Smooth muscle cell (in vitro differentiated cells): ENCODE measurements at regions not wholly inside any gene's neighbourhood (a gene's known extent, or its start where the extent isn't known, plus 50 kb on each side); places are given as distances from the start of the nearest gene placed in this dataset.

Experiments used
- DNase-seq: peaks from one replicate; lab custom pipeline; 2025; ENCODE audit not compliant: unreplicated experiment; lab: John Stamatoyannopoulos, UW
- H2AFZ ChIP-seq: fragments of 200-600 bp; sonication (generic); 2 replicates; pipeline ENCODE4 v1.6.0; 2016; ENCODE audit warnings: antibody characterized with exemption, low read depth, mild to moderate bottlenecking
- H3F3A ChIP-seq: fragments of 200-600 bp; sonication (generic); 2 replicates; pipeline ENCODE4 v1.6.0; 2017; ENCODE audit warnings: antibody characterized with exemption, low read depth
- H3K27ac ChIP-seq: fragments of 200-600 bp; sonication (generic); 2 replicates; pipeline ENCODE4 v1.5.1; 2016; ENCODE audit warnings: low read depth, mild to moderate bottlenecking
- H3K27me3 ChIP-seq: fragments of 200-600 bp; sonication (generic); 2 replicates; pipeline ENCODE4 v1.6.1; 2016; ENCODE audit warnings: low read depth, mild to moderate bottlenecking
- H3K36me3 ChIP-seq: fragments of 200-600 bp; sonication (generic); 2 replicates; pipeline ENCODE4 v1.5.1; 2016; ENCODE audit warnings: low read depth
- H3K4me1 ChIP-seq: fragments of 200-600 bp; sonication (generic); 2 replicates; pipeline ENCODE4 v1.5.1; 2016; ENCODE audit warnings: low read depth
- H3K4me2 ChIP-seq: fragments of 200-600 bp; sonication (generic); 2 replicates; pipeline ENCODE4 v1.6.0; 2016; ENCODE audit warnings: mild to moderate bottlenecking
- H3K4me3 ChIP-seq: fragments of 200-600 bp; sonication (generic); 2 replicates; pipeline ENCODE4 v1.5.1; 2016; ENCODE audit warnings: mild to moderate bottlenecking
- H3K79me2 ChIP-seq: fragments of 200-600 bp; sonication (generic); 2 replicates; pipeline ENCODE4 v1.6.0; 2016; ENCODE audit warnings: low read depth, mild to moderate bottlenecking
- H3K9ac ChIP-seq: fragments of 200-600 bp; sonication (generic); 2 replicates; pipeline ENCODE4 v1.6.0; 2016; ENCODE audit warnings: low read depth
- H3K9me3 ChIP-seq: fragments of 200-600 bp; sonication (generic); replicated peaks from 2 replicates; pipeline ENCODE4 v1.5.1; 2016; ENCODE audit warnings: low read depth
- H4K20me1 ChIP-seq: fragments of 200-600 bp; sonication (generic); 2 replicates; pipeline ENCODE4 v1.6.0; 2016; ENCODE audit warnings: low read depth
- WGBS: methylation state at CpG from one replicate; pipeline ENCODE4 v1.1.7; 2016; ENCODE audit warnings: low lambda C conversion rate; 5-methylcytosine and 5-hydroxymethylcytosine counted together
- TF ChIP-seq, protein P1 (sequence below): fragments of 200-600 bp; sonication (generic); IDR thresholded peaks from 2 replicates; pipeline ENCODE4 v1.5.1; 2017; ENCODE audit warnings: borderline replicate concordance, mild to moderate bottlenecking, antibody characterized with exemption; ENCODE audit not compliant: insufficient read depth, poor library complexity, severe bottlenecking

DNA sequence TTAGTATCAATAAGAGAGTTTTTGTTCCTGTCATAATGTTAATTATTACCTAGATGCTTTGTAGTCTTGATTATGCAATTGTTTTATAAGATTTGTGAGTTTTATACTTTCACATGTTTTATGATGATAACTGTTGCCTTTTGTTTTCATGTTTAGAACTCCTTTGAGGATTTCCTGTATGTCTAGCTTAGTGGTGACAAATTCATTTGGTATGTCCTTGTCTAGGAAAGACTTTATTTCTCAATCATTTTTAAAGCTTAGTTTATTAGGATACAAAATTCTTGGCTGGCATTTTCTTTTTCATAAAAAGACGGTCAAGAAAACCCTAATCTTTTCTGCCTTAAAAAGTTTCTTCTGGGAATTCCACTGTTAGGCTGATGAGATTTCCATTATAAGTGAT, 849.9 kb upstream of the EYS start:
- WGBS: 60% methylated on average over 1 of the region's 1 CpG
- no peak overlapping the region for H3K27ac ChIP-seq
- no peaks in the 10 kb centered on the region for H3F3A ChIP-seq
- H3K9ac ChIP-seq: no peak overlapping the region
- no peak overlapping the region for H2AFZ ChIP-seq
- no peaks in the 10 kb centered on the region for H4K20me1 ChIP-seq
- H3K4me2 ChIP-seq: no peak overlapping the region
- H3K79me2 ChIP-seq: no peaks in the 10 kb centered on the region
- TF ChIP-seq, protein P1, sequence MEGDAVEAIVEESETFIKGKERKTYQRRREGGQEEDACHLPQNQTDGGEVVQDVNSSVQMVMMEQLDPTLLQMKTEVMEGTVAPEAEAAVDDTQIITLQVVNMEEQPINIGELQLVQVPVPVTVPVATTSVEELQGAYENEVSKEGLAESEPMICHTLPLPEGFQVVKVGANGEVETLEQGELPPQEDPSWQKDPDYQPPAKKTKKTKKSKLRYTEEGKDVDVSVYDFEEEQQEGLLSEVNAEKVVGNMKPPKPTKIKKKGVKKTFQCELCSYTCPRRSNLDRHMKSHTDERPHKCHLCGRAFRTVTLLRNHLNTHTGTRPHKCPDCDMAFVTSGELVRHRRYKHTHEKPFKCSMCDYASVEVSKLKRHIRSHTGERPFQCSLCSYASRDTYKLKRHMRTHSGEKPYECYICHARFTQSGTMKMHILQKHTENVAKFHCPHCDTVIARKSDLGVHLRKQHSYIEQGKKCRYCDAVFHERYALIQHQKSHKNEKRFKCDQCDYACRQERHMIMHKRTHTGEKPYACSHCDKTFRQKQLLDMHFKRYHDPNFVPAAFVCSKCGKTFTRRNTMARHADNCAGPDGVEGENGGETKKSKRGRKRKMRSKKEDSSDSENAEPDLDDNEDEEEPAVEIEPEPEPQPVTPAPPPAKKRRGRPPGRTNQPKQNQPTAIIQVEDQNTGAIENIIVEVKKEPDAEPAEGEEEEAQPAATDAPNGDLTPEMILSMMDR: no peak
- no peaks in the 10 kb centered on the region for H3K4me1 ChIP-seq
- no peaks in the 10 kb centered on the region for H3K27me3 ChIP-seq
- no peaks in the 10 kb centered on the region for H3K9me3 ChIP-seq
- no peak for DNase-seq
- H3K36me3 ChIP-seq: no peaks in the 10 kb centered on the region
- H3K4me3 ChIP-seq: no peak overlapping the region

GRCh38 chr6:66555082-66555481, 848.1 kb upstream of the EYS start:
- TF ChIP-seq, protein P1: no peak
- no peak overlapping the region for H3K27ac ChIP-seq
- no peak overlapping the region for H2AFZ ChIP-seq
- H3F3A ChIP-seq: no peaks in the 10 kb centered on the region
- H3K27me3 ChIP-seq: no peaks in the 10 kb centered on the region
- no peak for DNase-seq
- H3K4me2 ChIP-seq: no peak overlapping the region
- H3K9ac ChIP-seq: no peak overlapping the region
- no peaks in the 10 kb centered on the region for H3K36me3 ChIP-seq
- H3K4me1 ChIP-seq: no peaks in the 10 kb centered on the region
- no peaks in the 10 kb centered on the region for H3K79me2 ChIP-seq
- no peaks in the 10 kb centered on the region for H3K9me3 ChIP-seq
- no peaks in the 10 kb centered on the region for H4K20me1 ChIP-seq
- 78% methylated on average over 1 of the region's 1 CpG for WGBS
- no peak overlapping the region for H3K4me3 ChIP-seq

DNA sequence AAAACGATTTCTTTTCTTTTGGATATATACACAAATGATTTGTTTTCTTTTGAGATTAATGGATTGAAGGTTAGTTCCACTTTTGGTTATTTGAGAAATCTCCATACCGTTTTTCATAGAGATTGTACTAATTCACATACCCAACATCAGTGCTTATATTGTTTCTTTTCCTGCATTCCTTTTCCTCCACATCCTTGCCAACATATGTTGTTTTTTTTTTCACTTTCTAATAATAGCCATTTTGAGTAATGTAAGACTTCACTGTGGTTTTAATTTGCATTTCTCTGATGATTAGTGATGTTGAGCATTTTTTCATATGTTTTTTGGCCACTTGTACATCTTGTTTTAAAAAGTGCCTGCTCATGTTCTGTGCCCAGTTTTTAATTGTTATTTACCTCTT, 846.4 kb upstream of the EYS start:
- Histone ChIP-seq H3K4me2 (no peak overlapping the region), H3K36me3 (no peaks in the 10 kb centered on the region), H4K20me1 (no peaks in the 10 kb centered on the region), H3K4me3 (no peak overlapping the region), H3F3A (no peaks in the 10 kb centered on the region), H3K9me3 (no peaks in the 10 kb centered on the region), H2AFZ (no peak overlapping the region), H3K4me1 (no peaks in the 10 kb centered on the region), H3K27me3 (no peaks in the 10 kb centered on the region), H3K27ac (no peak overlapping the region), H3K9ac (no peak overlapping the region), H3K79me2 (no peaks in the 10 kb centered on the region)
- DNase-seq: no peak
- WGBS: 69% methylated on average over 2 of the region's 2 CpGs
- TF ChIP-seq, protein P1: no peak

DNA sequence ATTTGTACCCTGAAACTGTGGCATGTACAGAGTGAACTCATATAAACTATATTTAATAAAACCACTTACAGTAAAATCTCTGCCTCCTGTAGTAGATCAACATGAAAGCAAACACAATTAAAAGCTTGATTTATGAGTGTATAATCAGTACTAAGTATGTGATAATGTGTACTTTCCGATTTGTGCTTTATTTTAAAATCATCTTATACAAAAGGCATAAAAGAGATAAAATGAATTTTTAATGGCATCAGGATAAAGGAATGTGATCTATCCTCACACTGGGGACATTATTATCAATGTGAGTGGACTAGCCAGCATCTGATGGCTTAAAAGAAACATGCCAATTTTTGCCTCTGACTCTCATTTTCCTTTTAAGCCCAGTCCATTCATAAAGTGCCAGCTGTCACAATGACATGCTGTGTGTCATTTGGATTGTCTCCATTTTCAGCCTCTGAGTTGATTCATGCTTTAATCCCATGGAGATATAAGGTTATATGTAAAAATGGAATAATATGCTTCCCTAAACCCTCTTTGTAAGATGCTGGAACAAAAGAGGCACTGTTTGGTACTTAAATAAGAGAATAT, 831.6 kb upstream of the EYS start:
- 92% methylated on average over 1 of the region's 1 CpG for WGBS
- H3K4me2 ChIP-seq: no peak overlapping the region
- H3K79me2 ChIP-seq: no peaks in the 10 kb centered on the region
- no peaks in the 10 kb centered on the region for H3K27me3 ChIP-seq
- no peaks in the 10 kb centered on the region for H4K20me1 ChIP-seq
- no peak overlapping the region for H3K9ac ChIP-seq
- H2AFZ ChIP-seq: no peak overlapping the region
- no peaks in the 10 kb centered on the region for H3K4me1 ChIP-seq
- H3F3A ChIP-seq: no peaks in the 10 kb centered on the region
- DNase-seq: no peak
- no peaks in the 10 kb centered on the region for H3K9me3 ChIP-seq
- no peak overlapping the region for H3K27ac ChIP-seq
- TF ChIP-seq, protein P1: no peak
- no peak overlapping the region for H3K4me3 ChIP-seq
- no peaks in the 10 kb centered on the region for H3K36me3 ChIP-seq
